NCI-H146 (cell line): ENCODE measurements at regions not wholly inside any gene's neighbourhood (a gene's known extent, or its start where the extent isn't known, plus 50 kb on each side); places are given as distances from the start of the nearest gene placed in this dataset.
"Not testable (repeated sequence)": the region's sequence is repeated elsewhere in the genome, so short reads cannot be mapped to it uniquely, and the experiment has no call there.

Source experiments
- DNase-seq: peaks from one replicate; lab custom pipeline; 2025; lab: John Stamatoyannopoulos, UW

- no peak for DNase-seq
These were observed 97.0 kb upstream of the GRIP1 start for GRCh38 chr12:66775871-66776270.

GRCh38 chr12:66776974-66777373, 98.1 kb upstream of the GRIP1 start:
- DNase-seq = no peak

- DNase-seq = no peak
These were observed 100.6 kb upstream of the GRIP1 start for GRCh38 chr12:66779466-66779865.

- peak; percentile 93 for DNase-seq
These were observed 107.8 kb upstream of the GRIP1 start for GRCh38 chr12:66786531-66787308.

GRCh38 chr12:66799551-66799950, 120.7 kb upstream of the GRIP1 start:
- no peak for DNase-seq

- DNase-seq = peak; percentile 22
These were observed 121.2 kb upstream of the GRIP1 start for GRCh38 chr12:66800046-66800445.

GRCh38 chr12:66803930-66804329, 125.1 kb upstream of the GRIP1 start:
- peak; percentile 71 for DNase-seq

GRCh38 chr12:66804563-66804974, 125.7 kb upstream of the GRIP1 start:
- peak; percentile 95 for DNase-seq

- DNase-seq = peak; percentile 91
These were observed 129.7 kb upstream of the GRIP1 start for GRCh38 chr12:66808606-66809005.

GRCh38 chr12:66813137-66813892, 134.4 kb upstream of the GRIP1 start:
- DNase-seq = peak; percentile 98

- DNase-seq = no peak
These were observed 140.7 kb upstream of the GRIP1 start for GRCh38 chr12:66819587-66819986.

GRCh38 chr12:66822961-66823360, 144.1 kb upstream of the GRIP1 start:
- DNase-seq = no peak

- peak; percentile 73 for DNase-seq
These were observed 145.1 kb upstream of the GRIP1 start for GRCh38 chr12:66823857-66824570.

- not testable (repeated sequence) for DNase-seq
These were observed 147.0 kb upstream of the GRIP1 start for GRCh38 chr12:66825921-66826320.

GRCh38 chr12:66829660-66830325, 150.9 kb upstream of the GRIP1 start:
- DNase-seq = no peak

- DNase-seq = no peak
These were observed 152.6 kb upstream of the GRIP1 start for GRCh38 chr12:66831495-66831894.

GRCh38 chr12:66832997-66833396, 154.1 kb upstream of the GRIP1 start:
- no peak for DNase-seq

GRCh38 chr12:66836623-66837310, 157.9 kb upstream of the GRIP1 start:
- no peak for DNase-seq

- no peak for DNase-seq
These were observed 158.4 kb upstream of the GRIP1 start for GRCh38 chr12:66837311-66837627.

GRCh38 chr12:66838366-66838765, 159.5 kb upstream of the GRIP1 start:
- DNase-seq = no peak

GRCh38 chr12:66848967-66849366, 170.1 kb upstream of the GRIP1 start:
- no peak for DNase-seq

- DNase-seq = no peak
These were observed 172.3 kb upstream of the GRIP1 start for GRCh38 chr12:66851134-66851533.
